ENCODE measurements at regions not wholly inside any gene's neighbourhood (a gene's known extent, or its start where the extent isn't known, plus 50 kb on each side); places are given as distances from the start of the nearest gene placed in this dataset.

GRCh38 chr9:18250053-18250452, 223.9 kb upstream of the ADAMTSL1 start:
- TF ChIP-seq CTCF (conservative IDR thresholded peaks at IDR 0.05 in 1 of 2, IDR thresholded peaks at IDR 0.05 in 1 of 2; ENCODE audit: low read depth in 1 of 2, low read length in 2 of 2) (no peak), EZH2 (IDR thresholded peaks at IDR 0.05; ENCODE audit: low read length, missing control alignments) (no peak)
